ENCODE measurements at regions not wholly inside any gene's neighbourhood (a gene's known extent, or its start where the extent isn't known, plus 50 kb on each side); places are given as distances from the start of the nearest gene placed in this dataset.

- no peak overlapping the region for H3K27ac Mint-ChIP-seq
- peaks cover 4 to 7% (median 6%) of the 10 kb centered on the region in 3 donors for H3K27me3 Mint-ChIP-seq (ENCODE audit: low read depth in 3 of 3)
- H3K36me3 Mint-ChIP-seq = no peaks in the 10 kb centered on the region
- H3K4me3 Mint-ChIP-seq = no peak overlapping the region
- DNase-seq = no peak
- peaks cover 12 to 14% of the 10 kb centered on the region in 2 donors for H3K4me1 Mint-ChIP-seq
- H3K9me3 Mint-ChIP-seq = peaks cover 0 to 7% (median 0%) of the 10 kb centered on the region in 6 donors
Measured at GRCh38 chr6:22064558-22064957, 232.3 kb downstream of the PRL start.

- peaks cover 0 to 4% (median 0%) of the 10 kb centered on the region in 6 donors for H3K9me3 Mint-ChIP-seq
- no peak for DNase-seq
- peaks cover 12 to 14% of the 10 kb centered on the region in 2 donors for H3K4me1 Mint-ChIP-seq
- peaks cover 0 to 9% (median 7%) of the 10 kb centered on the region in 3 donors for H3K27me3 Mint-ChIP-seq (ENCODE audit: low read depth in 3 of 3)
- H3K4me3 Mint-ChIP-seq = no peak overlapping the region
- no peak overlapping the region for H3K27ac Mint-ChIP-seq
- H3K36me3 Mint-ChIP-seq = no peaks in the 10 kb centered on the region
Measured at GRCh38 chr6:22067122-22067521, 229.7 kb downstream of the PRL start.

- no peak for DNase-seq
- Mint-ChIP-seq H3K4me3 (no peak overlapping the region), H3K36me3 (no peaks in the 10 kb centered on the region), H3K9me3 (peaks cover 0 to 4% (median 0%) of the 10 kb centered on the region in 6 donors), H3K27me3 (ENCODE audit: low read depth in 3 of 3) (peaks cover 0 to 7% (median 6%) of the 10 kb centered on the region in 3 donors), H3K4me1 (peaks cover 7 to 9% of the 10 kb centered on the region in 2 donors), H3K27ac (peak overlapping the region in 1 of 6 donors; percentile 22)
Measured at GRCh38 chr6:22067671-22068070, 229.2 kb downstream of the PRL start.

GRCh38 chr6:22068561-22069305 is 228.1 kb downstream of the PRL start:
- H3K27ac Mint-ChIP-seq = no peak overlapping the region
- DNase-seq = no peak
- H3K4me3 Mint-ChIP-seq = no peak overlapping the region
- peaks cover 0 to 3% (median 1%) of the 10 kb centered on the region in 3 donors for H3K27me3 Mint-ChIP-seq (ENCODE audit: low read depth in 3 of 3)
- no peaks in the 10 kb centered on the region for H3K4me1 Mint-ChIP-seq
- H3K36me3 Mint-ChIP-seq = no peaks in the 10 kb centered on the region
- H3K9me3 Mint-ChIP-seq = peaks cover 0 to 4% (median 0%) of the 10 kb centered on the region in 6 donors

GRCh38 chr6:22069306-22069800 is 227.5 kb downstream of the PRL start:
- Mint-ChIP-seq H3K4me3 (no peak overlapping the region), H3K4me1 (no peaks in the 10 kb centered on the region), H3K27me3 (ENCODE audit: low read depth in 3 of 3) (peaks cover 0 to 3% (median 1%) of the 10 kb centered on the region in 3 donors), H3K9me3 (peaks cover 0 to 4% (median 0%) of the 10 kb centered on the region in 6 donors), H3K36me3 (no peaks in the 10 kb centered on the region), H3K27ac (no peak overlapping the region)
- no peak for DNase-seq

GRCh38 chr6:22071270-22072041 is 225.4 kb downstream of the PRL start:
- H3K9me3 Mint-ChIP-seq = peaks cover 0 to 4% (median 0%) of the 10 kb centered on the region in 6 donors
- H3K4me3 Mint-ChIP-seq = no peak overlapping the region
- no peaks in the 10 kb centered on the region for H3K36me3 Mint-ChIP-seq
- peaks cover 0 to 3% (median 0%) of the 10 kb centered on the region in 3 donors for H3K27me3 Mint-ChIP-seq (ENCODE audit: low read depth in 3 of 3)
- no peak for DNase-seq
- H3K4me1 Mint-ChIP-seq = no peaks in the 10 kb centered on the region
- no peak overlapping the region for H3K27ac Mint-ChIP-seq

- H3K4me3 Mint-ChIP-seq = no peak overlapping the region
- no peak for DNase-seq
- no peaks in the 10 kb centered on the region for H3K4me1 Mint-ChIP-seq
- H3K9me3 Mint-ChIP-seq = peaks cover 0 to 4% (median 0%) of the 10 kb centered on the region in 6 donors
- H3K27ac Mint-ChIP-seq = no peak overlapping the region
- peaks cover 0 to 3% (median 0%) of the 10 kb centered on the region in 3 donors for H3K27me3 Mint-ChIP-seq (ENCODE audit: low read depth in 3 of 3)
- H3K36me3 Mint-ChIP-seq = no peaks in the 10 kb centered on the region
Measured at GRCh38 chr6:22072949-22073348, 223.9 kb downstream of the PRL start.

- H3K27me3 Mint-ChIP-seq (ENCODE audit: low read depth in 3 of 3) = peaks cover 0 to 3% (median 0%) of the 10 kb centered on the region in 3 donors
- H3K9me3 Mint-ChIP-seq = peaks cover 0 to 4% (median 0%) of the 10 kb centered on the region in 6 donors
- DNase-seq = no peak
- no peaks in the 10 kb centered on the region for H3K36me3 Mint-ChIP-seq
- no peaks in the 10 kb centered on the region for H3K4me1 Mint-ChIP-seq
- H3K27ac Mint-ChIP-seq = no peak overlapping the region
- H3K4me3 Mint-ChIP-seq = no peak overlapping the region
Measured at GRCh38 chr6:22073516-22074198, 223.2 kb downstream of the PRL start.

- Mint-ChIP-seq H3K36me3 (no peaks in the 10 kb centered on the region), H3K27me3 (ENCODE audit: low read depth in 3 of 3) (no peaks in the 10 kb centered on the region), H3K4me1 (no peaks in the 10 kb centered on the region), H3K27ac (no peak overlapping the region), H3K9me3 (peaks cover 0 to 4% (median under 1%) of the 10 kb centered on the region in 6 donors), H3K4me3 (no peak overlapping the region)
- no peak for DNase-seq
Measured at GRCh38 chr6:22078288-22078687, 218.5 kb downstream of the PRL start.

- no peak overlapping the region for H3K27ac Mint-ChIP-seq
- no peak overlapping the region for H3K4me3 Mint-ChIP-seq
- H3K36me3 Mint-ChIP-seq = no peaks in the 10 kb centered on the region
- no peak for DNase-seq
- peaks cover 0 to 4% (median under 1%) of the 10 kb centered on the region in 6 donors for H3K9me3 Mint-ChIP-seq
- H3K27me3 Mint-ChIP-seq (ENCODE audit: low read depth in 3 of 3) = no peaks in the 10 kb centered on the region
- H3K4me1 Mint-ChIP-seq = no peaks in the 10 kb centered on the region
Measured at GRCh38 chr6:22078802-22079545, 217.9 kb downstream of the PRL start.

GRCh38 chr6:22079783-22080182 is 217.1 kb downstream of the PRL start:
- Mint-ChIP-seq H3K4me3 (no peak overlapping the region), H3K27me3 (ENCODE audit: low read depth in 3 of 3) (no peaks in the 10 kb centered on the region), H3K9me3 (peaks cover 0 to 4% (median under 1%) of the 10 kb centered on the region in 6 donors), H3K36me3 (no peaks in the 10 kb centered on the region), H3K4me1 (no peaks in the 10 kb centered on the region), H3K27ac (no peak overlapping the region)
- no peak for DNase-seq

GRCh38 chr6:22081709-22082108 is 215.1 kb downstream of the PRL start:
- no peak for DNase-seq
- no peak overlapping the region for H3K4me3 Mint-ChIP-seq
- H3K36me3 Mint-ChIP-seq = no peaks in the 10 kb centered on the region
- H3K27me3 Mint-ChIP-seq (ENCODE audit: low read depth in 3 of 3) = no peaks in the 10 kb centered on the region
- H3K27ac Mint-ChIP-seq = no peak overlapping the region
- no peaks in the 10 kb centered on the region for H3K4me1 Mint-ChIP-seq
- H3K9me3 Mint-ChIP-seq = peaks cover 0 to 4% (median under 1%) of the 10 kb centered on the region in 6 donors

GRCh38 chr6:22082218-22082617 is 214.6 kb downstream of the PRL start:
- H3K9me3 Mint-ChIP-seq = peaks cover 0 to 4% (median under 1%) of the 10 kb centered on the region in 6 donors
- H3K27me3 Mint-ChIP-seq (ENCODE audit: low read depth in 3 of 3) = no peaks in the 10 kb centered on the region
- H3K36me3 Mint-ChIP-seq = no peaks in the 10 kb centered on the region
- no peak for DNase-seq
- H3K4me1 Mint-ChIP-seq = no peaks in the 10 kb centered on the region
- H3K4me3 Mint-ChIP-seq = no peak overlapping the region
- H3K27ac Mint-ChIP-seq = no peak overlapping the region

Data from immature natural killer cell (primary cell).